DOHH2 (cell line): ENCODE measurements at regions not wholly inside any gene's neighbourhood (a gene's known extent, or its start where the extent isn't known, plus 50 kb on each side); places are given as distances from the start of the nearest gene placed in this dataset.

ENCODE experiments used
- H3F3A ChIP-seq: fragments of 200-600 bp; sonication (generic), shearing (Covaris generic); 2 replicates; pipeline ENCODE4 v1.6.0; 2016; ENCODE audit warnings: antibody characterized with exemption, mild to moderate bottlenecking; ENCODE audit not compliant: control insufficient read depth, insufficient read depth
- H3K27ac ChIP-seq: fragments of 200-600 bp; sonication (generic); 2 replicates; pipeline ENCODE4 v1.5.1; 2014; ENCODE audit warnings: low read depth, mild to moderate bottlenecking, low read length, moderate library complexity
- H3K27me3 ChIP-seq: fragments of 200-600 bp; sonication (generic); 2 replicates; pipeline ENCODE4 v1.6.1; 2014; ENCODE audit warnings: mild to moderate bottlenecking, low read length, mixed read lengths; ENCODE audit not compliant: control insufficient read depth
- H3K36me3 ChIP-seq: fragments of 200-600 bp; sonication (generic); 2 replicates; pipeline ENCODE4 v1.6.1; 2014; ENCODE audit warnings: mild to moderate bottlenecking, low read length, moderate library complexity, mixed read lengths; ENCODE audit not compliant: control insufficient read depth
- H3K4me1 ChIP-seq: fragments of 200-600 bp; sonication (generic); 2 replicates; pipeline ENCODE4 v1.6.1; 2014; ENCODE audit warnings: mild to moderate bottlenecking, low read length, mixed read lengths; ENCODE audit not compliant: control insufficient read depth
- H3K4me2 ChIP-seq: fragments of 200-600 bp; sonication (generic); 2 replicates; pipeline ENCODE4 v1.6.0; 2014; ENCODE audit warnings: mild to moderate bottlenecking, low read length, moderate library complexity
- H3K4me3 ChIP-seq: fragments of 200-600 bp; sonication (generic); 2 replicates; pipeline ENCODE4 v1.5.1; 2014; ENCODE audit warnings: mild to moderate bottlenecking, low read length, mixed read lengths
- H3K79me2 ChIP-seq: fragments of 200-600 bp; sonication (generic); 2 replicates; pipeline ENCODE4 v1.6.1; 2014; ENCODE audit warnings: mild to moderate bottlenecking, low read length, mixed read lengths; ENCODE audit not compliant: control insufficient read depth
- H3K9me2 ChIP-seq: fragments of 200-600 bp; sonication (generic); replicated peaks from 2 replicates; pipeline ENCODE4 v1.6.1; 2014; ENCODE audit warnings: mild to moderate bottlenecking, low read length, mixed read lengths; ENCODE audit not compliant: control insufficient read depth
- H3K9me3 ChIP-seq: fragments of 200-600 bp; sonication (generic); 2 replicates; pipeline ENCODE4 v1.6.1; 2014; ENCODE audit warnings: antibody characterized with exemption, low read length, mixed read lengths; ENCODE audit not compliant: control insufficient read depth, insufficient read depth
- H4K20me1 ChIP-seq: fragments of 200-600 bp; sonication (generic); 2 replicates; pipeline ENCODE4 v1.6.0; 2014; ENCODE audit warnings: low read depth, mild to moderate bottlenecking, antibody characterized with exemption, low read length, moderate library complexity; ENCODE audit not compliant: control insufficient read depth, insufficient read depth
- EZH2phosphoT487 ChIP-seq: fragments of 200-600 bp; sonication (generic); IDR thresholded peaks from 2 replicates; pipeline ENCODE4 v1.6.1; 2017; ENCODE audit warnings: borderline replicate concordance, mild to moderate bottlenecking, antibody characterized with exemption, low read length, moderate library complexity, mixed read lengths
- TF ChIP-seq, protein P1 (sequence below): fragments of 200-600 bp; sonication (generic); IDR thresholded peaks from one replicate; pipeline ENCODE4 v1.5.1; 2014; ENCODE audit warnings: antibody characterized with exemption, mild to moderate bottlenecking, low read depth, low read length; ENCODE audit not compliant: poor library complexity, severe bottlenecking

DNA sequence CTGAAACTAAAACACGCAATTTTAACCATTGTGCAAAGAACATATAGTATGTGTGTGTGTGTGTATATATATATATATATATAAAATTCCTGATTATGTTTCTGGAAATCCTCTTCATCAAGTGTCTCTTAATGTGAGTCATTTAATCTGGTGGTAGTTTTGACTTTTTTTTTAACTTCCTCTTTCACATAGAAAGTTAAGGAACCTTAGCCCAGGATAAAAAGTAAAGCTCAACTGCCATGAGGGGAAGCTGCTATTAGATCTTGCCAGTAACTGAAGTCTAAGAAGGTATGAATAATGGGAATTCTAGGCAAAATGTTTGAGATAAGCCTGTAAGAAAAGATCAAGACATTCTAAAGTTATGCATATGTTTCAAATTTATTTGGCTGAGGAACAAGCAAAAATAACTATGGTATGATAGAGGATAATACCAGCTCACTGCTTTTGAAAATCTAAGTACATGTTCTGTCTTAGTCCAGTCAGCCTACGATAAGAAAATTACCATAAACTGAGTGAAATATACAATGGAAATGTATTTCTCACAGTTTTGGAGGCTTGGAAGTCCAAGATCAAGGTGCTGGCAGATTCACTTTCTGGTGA, 757.0 kb downstream of the TRAM1L1 start:
- Histone ChIP-seq H4K20me1 (no peaks in the 10 kb centered on the region), H3K9me2 (no peaks in the 10 kb centered on the region), H3F3A (no peaks in the 10 kb centered on the region), H3K9me3 (no peaks in the 10 kb centered on the region), H3K4me3 (no peak overlapping the region), H3K4me2 (no peak overlapping the region), H3K4me1 (no peaks in the 10 kb centered on the region), H3K36me3 (no peaks in the 10 kb centered on the region), H3K27ac (no peak overlapping the region), H3K27me3 (no peaks in the 10 kb centered on the region), H3K79me2 (no peaks in the 10 kb centered on the region)
- TF ChIP-seq, protein P1, sequence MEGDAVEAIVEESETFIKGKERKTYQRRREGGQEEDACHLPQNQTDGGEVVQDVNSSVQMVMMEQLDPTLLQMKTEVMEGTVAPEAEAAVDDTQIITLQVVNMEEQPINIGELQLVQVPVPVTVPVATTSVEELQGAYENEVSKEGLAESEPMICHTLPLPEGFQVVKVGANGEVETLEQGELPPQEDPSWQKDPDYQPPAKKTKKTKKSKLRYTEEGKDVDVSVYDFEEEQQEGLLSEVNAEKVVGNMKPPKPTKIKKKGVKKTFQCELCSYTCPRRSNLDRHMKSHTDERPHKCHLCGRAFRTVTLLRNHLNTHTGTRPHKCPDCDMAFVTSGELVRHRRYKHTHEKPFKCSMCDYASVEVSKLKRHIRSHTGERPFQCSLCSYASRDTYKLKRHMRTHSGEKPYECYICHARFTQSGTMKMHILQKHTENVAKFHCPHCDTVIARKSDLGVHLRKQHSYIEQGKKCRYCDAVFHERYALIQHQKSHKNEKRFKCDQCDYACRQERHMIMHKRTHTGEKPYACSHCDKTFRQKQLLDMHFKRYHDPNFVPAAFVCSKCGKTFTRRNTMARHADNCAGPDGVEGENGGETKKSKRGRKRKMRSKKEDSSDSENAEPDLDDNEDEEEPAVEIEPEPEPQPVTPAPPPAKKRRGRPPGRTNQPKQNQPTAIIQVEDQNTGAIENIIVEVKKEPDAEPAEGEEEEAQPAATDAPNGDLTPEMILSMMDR, result no peak
- TF ChIP-seq EZH2phosphoT487, result no peak

DNA sequence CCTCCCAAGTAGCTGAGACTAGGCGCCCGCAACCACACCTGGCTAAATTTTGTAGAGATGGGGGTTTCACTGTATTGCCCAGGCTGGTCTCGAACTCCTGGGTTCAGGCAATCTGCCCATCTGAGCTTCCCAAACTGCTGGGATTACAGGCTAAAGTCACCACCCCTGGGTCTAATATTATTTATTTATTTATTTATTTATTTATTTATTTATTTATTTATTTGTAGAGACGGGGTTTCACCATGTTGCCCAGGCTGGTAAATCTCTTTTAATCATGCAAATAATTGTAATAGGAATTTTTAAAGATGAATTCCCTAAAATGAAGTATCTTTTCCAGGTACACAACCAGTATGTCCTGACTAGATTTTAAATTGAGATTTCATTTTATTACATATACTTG, 761.8 kb downstream of the TRAM1L1 start:
- H3K4me3 ChIP-seq, result no peak overlapping the region
- H3K9me2 ChIP-seq, result no peaks in the 10 kb centered on the region
- H3K27me3 ChIP-seq, result no peaks in the 10 kb centered on the region
- no peak for TF ChIP-seq EZH2phosphoT487
- TF ChIP-seq, protein P1, result no peak
- H3F3A ChIP-seq, result no peaks in the 10 kb centered on the region
- no peaks in the 10 kb centered on the region for H4K20me1 ChIP-seq
- no peaks in the 10 kb centered on the region for H3K4me1 ChIP-seq
- no peaks in the 10 kb centered on the region for H3K9me3 ChIP-seq
- no peaks in the 10 kb centered on the region for H3K79me2 ChIP-seq
- H3K36me3 ChIP-seq, result no peaks in the 10 kb centered on the region
- H3K27ac ChIP-seq, result no peak overlapping the region
- H3K4me2 ChIP-seq, result no peak overlapping the region

DNA sequence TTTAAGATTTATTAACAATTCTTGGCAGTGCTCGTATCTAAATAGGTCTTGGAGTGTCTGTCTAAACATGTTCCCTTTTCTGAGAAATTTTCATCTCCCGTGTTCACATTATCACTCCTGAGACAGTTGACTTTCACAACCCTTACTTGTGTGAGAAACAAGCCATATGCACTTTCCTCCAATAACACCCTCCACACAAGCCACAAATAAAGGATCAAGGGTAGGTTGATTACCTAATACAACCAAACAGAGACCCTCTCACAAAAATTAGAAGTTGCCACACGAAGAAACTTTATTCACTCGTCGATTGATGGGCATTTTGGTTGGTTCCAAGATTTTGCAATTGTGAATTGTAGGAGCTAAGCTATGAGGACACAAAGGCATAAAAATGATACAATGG, 763.9 kb downstream of the TRAM1L1 start:
- no peaks in the 10 kb centered on the region for H3K4me1 ChIP-seq
- H3K79me2 ChIP-seq, result no peaks in the 10 kb centered on the region
- no peaks in the 10 kb centered on the region for H3K27me3 ChIP-seq
- TF ChIP-seq, protein P1, result no peak
- no peak for TF ChIP-seq EZH2phosphoT487
- no peaks in the 10 kb centered on the region for H3K36me3 ChIP-seq
- no peak overlapping the region for H3K4me2 ChIP-seq
- H3K27ac ChIP-seq, result no peak overlapping the region
- H3K9me3 ChIP-seq, result no peaks in the 10 kb centered on the region
- H4K20me1 ChIP-seq, result no peaks in the 10 kb centered on the region
- no peak overlapping the region for H3K4me3 ChIP-seq
- H3F3A ChIP-seq, result no peaks in the 10 kb centered on the region
- no peaks in the 10 kb centered on the region for H3K9me2 ChIP-seq
